Right lobe of liver (tissue), 4 donors: ENCODE measurements at regions not wholly inside any gene's neighbourhood (a gene's known extent, or its start where the extent isn't known, plus 50 kb on each side); places are given as distances from the start of the nearest gene placed in this dataset.

Experiments used
- POLR2A ChIP-seq: fragments of 450-650 bp; IDR thresholded peaks from one replicate; pipeline ENCODE4 v1.6.1; 2017; ENCODE audit warnings: antibody characterized with exemption, mild to moderate bottlenecking
- TF ChIP-seq, protein P1 (sequence below), 4 donors: fragments of 200-600 bp in 3 of 4; fragments of 450-650 bp in 1 of 4; IDR thresholded peaks; one replicate each; pipeline versions ENCODE4 v1.5.1 to v1.8.0; 2016 to 2022; ENCODE audit warnings: antibody characterized with exemption in 4 of 4, mild to moderate bottlenecking in 2 of 4
- donor health status: DM: no; HTN: no; CAD: no.
- donor health status: DM: no; HTN: no; CAD: no.
- donor health status: DM: no; HTN: yes; CAD: no.

DNA sequence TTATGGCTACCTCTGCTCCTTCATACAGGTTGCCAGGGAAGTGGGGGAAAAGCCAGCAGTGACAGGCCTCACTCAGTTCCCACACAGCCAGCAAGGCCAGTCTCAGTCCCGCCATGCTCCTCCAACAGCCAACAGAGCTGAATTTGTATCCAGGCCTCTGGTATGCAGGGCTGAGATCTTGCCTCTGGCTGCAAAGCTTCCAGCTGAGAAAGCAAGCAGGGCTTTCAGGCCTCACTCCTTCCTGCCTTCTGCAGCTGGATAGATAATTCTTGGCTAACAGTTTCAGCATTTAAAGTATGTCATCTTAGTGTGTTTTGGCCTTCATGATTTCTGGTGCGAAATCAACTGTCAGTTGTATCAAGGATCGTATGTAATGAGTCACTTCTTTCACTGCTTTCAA, 103.6 kb downstream of the GNL3L start:
- TF ChIP-seq POLR2A, result no peak
- TF ChIP-seq, protein P1, sequence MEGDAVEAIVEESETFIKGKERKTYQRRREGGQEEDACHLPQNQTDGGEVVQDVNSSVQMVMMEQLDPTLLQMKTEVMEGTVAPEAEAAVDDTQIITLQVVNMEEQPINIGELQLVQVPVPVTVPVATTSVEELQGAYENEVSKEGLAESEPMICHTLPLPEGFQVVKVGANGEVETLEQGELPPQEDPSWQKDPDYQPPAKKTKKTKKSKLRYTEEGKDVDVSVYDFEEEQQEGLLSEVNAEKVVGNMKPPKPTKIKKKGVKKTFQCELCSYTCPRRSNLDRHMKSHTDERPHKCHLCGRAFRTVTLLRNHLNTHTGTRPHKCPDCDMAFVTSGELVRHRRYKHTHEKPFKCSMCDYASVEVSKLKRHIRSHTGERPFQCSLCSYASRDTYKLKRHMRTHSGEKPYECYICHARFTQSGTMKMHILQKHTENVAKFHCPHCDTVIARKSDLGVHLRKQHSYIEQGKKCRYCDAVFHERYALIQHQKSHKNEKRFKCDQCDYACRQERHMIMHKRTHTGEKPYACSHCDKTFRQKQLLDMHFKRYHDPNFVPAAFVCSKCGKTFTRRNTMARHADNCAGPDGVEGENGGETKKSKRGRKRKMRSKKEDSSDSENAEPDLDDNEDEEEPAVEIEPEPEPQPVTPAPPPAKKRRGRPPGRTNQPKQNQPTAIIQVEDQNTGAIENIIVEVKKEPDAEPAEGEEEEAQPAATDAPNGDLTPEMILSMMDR (IDR thresholded peaks at IDR 0.05), result no peak
